HG03060 (cell line): ENCODE measurements at regions not wholly inside any gene's neighbourhood (a gene's known extent, or its start where the extent isn't known, plus 50 kb on each side); places are given as distances from the start of the nearest gene placed in this dataset.
"Not testable (repeated sequence)": the region's sequence is repeated elsewhere in the genome, so short reads cannot be mapped to it uniquely, and the experiment has no call there.

Source experiments
- ATAC-seq: cut with Tn5 transposase; IDR thresholded peaks from one replicate; pipeline ENCODE4 v1.9.1; 2021; ENCODE audit warnings: low read depth, moderate number of reproducible peaks; ENCODE audit not compliant: unreplicated experiment

DNA sequence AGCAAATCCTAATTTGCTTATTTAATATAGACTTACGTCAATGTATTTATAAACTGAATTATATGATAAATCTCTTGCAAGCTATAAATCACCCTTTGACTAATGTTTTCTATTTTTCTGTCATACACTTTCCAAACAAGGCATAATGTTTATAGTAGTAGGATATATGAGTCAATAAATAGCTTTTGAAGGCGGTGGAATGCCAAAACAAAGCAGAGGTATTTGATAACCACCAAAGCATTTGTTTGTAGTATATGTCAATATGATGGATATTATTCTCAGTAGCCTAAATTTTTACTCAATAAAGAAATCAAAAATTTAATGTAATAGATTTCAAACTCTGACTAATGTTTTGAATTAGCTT lies 1354.6 kb downstream of the HACE1 start:
- no peak for ATAC-seq

- no peak for ATAC-seq
Measured at GRCh38 chr6:103504501-103505154, 1355.1 kb downstream of the HACE1 start.

DNA sequence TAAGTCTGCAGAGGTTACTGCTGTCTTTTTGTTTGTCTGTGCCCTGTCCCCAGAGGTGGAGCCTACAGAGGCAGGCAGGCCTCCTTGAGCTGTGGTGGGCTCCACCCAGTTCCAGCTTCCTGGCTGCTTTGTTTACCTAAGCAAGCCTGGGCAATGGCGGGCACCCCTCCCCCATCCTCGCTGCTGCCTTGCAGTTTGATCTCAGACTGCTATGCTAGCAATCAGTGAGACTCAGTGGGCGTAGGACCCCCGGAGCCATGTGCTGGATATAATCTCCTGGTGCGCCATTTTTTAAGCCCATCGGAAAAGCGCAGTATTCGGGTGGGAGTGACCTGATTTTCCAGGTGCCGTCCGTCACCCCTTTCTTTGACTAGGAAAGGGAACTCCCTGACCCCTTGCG lies 1363.1 kb downstream of the HACE1 start:
- ATAC-seq, result not testable (repeated sequence)

GRCh38 chr6:103456652-103457051 lies 1403.1 kb downstream of the HACE1 start:
- no peak for ATAC-seq

- ATAC-seq, result no peak
Measured at GRCh38 chr6:103455275-103455674, 1404.4 kb downstream of the HACE1 start.

DNA sequence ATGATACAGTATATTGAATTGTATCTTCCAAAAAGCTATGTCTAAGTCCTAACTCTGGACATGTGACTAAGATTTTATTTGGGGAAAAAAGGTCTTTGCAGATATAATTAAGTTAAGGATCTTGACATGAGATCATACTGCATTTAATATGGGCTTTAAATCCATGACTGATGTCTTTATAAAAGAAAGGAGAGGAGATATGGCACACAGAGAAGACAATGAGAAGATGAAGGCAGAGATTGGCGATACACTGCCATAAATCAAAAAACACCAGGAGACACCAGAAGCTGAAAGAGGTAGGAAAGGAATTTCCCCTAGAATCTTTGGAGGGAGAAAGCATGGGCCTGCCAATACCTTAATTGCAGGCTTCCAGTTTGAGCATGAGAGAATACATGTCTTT lies 1450.2 kb downstream of the HACE1 start:
- ATAC-seq, result no peak

- ATAC-seq, result no peak
Measured at GRCh38 chr6:103405321-103405720, 1454.4 kb downstream of the HACE1 start.

- ATAC-seq, result no peak
Measured at GRCh38 chr6:103404799-103405198, 1454.9 kb downstream of the HACE1 start.

GRCh38 chr6:103396768-103397167 lies 1463.0 kb downstream of the HACE1 start:
- ATAC-seq, result no peak

- ATAC-seq, result no peak
Measured at GRCh38 chr6:103379272-103379671, 1480.4 kb downstream of the HACE1 start.

DNA sequence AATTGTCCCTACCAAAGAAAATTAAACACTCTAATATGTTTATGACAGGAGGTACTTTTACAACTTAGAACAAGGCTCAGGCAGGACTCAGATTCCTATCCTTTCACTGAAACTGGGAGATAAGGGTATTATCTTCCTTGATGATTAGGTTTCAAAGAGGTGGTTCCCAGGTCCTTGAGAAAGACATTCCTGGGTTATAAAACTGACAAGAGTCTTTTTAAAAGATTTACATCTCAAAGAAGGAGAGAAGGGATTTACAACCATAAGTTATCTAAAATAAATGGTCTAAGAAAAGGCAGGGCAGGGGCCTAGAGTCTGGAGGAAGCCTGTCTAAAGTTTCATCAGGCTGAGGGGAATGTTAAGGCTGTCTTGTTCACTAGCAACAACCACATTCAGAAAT lies 1492.5 kb downstream of the HACE1 start:
- no peak for ATAC-seq

DNA sequence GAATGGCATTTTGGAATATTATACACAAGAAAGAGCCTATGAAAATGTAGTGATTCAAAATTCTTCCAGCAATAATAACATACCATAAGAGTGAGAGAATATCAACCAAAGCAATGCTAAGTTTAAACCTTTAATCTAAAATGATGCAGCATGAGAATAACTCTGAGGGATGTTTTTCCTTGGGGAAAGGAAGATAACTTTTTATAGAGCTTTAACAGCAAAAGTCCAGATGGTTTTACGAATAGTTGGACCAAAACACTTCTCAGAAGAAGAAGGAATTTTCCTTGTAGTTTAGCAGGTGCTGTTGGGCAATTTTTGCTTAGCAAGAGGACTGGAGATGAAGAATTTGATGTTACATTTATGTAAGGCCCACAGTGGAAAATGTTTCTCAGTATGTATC lies 1503.2 kb downstream of the HACE1 start:
- no peak for ATAC-seq

- ATAC-seq, result no peak
Measured at GRCh38 chr6:103344554-103345163, 1515.1 kb downstream of the HACE1 start.

DNA sequence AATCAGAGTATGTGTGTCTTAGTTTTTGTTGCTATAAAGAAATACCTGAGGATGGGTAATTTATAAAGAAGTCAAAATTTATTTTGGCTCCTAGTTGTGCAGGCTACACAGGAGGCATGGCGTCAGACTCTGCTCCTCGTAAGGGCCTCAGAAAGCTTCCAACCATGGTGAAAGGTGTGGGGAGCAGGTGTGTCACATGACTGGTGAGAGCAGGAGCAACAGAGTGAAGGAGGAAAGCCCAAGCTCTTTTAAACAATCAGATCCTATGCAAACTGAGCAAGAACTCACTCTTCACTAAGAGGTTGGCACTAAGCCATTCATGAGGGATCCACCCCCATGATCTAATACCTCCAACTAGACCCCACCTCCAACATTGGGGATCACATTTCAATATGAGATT lies 1524.3 kb downstream of the HACE1 start:
- ATAC-seq, result no peak

DNA sequence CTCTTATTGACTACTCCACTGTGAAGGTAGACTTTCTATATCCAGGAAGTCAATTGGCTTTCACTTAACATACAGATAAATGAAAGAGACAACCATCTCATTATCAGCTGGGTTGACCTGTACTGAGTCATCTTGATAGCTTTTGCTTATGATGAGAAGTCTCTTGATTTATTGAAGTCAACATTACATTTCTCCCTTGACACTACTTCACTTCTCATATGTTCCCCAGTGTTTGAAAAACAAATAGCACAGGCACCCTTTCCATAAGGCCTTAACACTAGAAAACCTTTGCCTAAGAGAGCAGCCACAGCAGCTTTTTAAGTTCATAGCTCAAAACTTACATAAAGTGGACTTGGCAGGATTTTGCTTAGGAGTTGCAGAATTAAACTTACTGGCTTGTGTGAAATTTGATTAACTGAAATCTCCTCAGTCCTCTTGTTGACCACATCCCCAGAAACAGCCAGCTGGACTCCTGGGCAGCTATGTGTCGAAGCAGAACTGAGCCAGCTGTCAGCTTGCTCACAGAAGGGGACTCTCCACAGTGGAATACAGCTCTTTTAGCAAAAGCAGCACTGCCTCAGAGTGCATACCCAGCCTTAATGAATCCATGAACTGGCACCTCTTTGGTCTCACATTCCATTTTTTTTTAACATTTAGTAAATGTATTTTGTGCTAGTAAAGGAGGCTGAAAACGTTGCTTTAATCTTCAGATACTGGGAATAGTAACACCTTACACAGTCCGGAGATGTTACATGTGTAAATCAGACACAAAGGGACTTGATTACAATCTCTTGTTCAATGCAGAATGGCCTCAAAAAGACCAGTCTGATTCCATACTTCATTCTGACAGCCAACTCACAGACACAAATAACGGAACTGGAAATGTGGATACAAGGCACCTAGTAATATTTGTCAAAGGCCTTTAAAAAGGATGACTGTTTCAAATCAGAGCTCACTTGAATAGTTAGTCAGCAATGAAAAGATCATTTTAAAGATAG lies 1532.7 kb downstream of the HACE1 start:
- no peak for ATAC-seq

DNA sequence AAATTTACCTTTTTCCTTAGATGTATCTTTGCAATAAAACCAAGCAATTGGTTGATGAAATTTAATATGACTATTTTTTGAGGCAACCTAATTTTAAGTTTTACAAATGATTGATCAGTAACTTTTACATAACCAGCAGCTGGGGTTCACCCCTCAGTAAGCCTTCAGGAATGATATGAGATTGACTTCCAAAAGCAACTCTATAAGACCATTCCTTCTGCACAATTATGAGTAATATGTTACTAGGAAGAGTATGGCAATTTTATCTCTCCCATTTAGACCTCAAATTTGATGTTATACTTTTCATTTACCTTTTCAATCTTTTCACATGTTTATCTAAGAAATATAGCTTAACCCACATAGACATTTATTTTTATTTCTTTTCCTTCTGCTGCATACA lies 1546.3 kb downstream of the HACE1 start:
- ATAC-seq, result no peak

DNA sequence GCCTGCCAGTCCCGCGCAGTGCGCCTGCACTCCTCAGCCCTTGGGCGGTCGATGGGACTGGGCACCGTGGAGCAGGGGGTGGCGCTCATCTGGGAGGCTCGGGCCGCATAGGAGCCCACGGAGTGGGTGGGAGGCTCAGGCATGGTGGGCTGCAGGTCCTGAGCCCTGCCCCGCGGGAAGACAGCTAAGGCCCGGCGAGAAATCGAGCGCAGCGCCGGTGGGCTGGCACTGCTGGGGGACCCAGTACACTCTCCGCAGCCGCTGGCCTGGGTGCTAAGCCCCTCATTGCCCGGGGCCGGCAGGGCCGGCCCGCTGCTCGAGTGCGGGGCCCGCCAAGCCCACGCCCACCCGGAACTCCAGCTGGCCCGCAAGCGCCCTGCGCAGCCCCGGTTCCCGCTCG lies 1565.3 kb downstream of the HACE1 start:
- not testable (repeated sequence) for ATAC-seq

DNA sequence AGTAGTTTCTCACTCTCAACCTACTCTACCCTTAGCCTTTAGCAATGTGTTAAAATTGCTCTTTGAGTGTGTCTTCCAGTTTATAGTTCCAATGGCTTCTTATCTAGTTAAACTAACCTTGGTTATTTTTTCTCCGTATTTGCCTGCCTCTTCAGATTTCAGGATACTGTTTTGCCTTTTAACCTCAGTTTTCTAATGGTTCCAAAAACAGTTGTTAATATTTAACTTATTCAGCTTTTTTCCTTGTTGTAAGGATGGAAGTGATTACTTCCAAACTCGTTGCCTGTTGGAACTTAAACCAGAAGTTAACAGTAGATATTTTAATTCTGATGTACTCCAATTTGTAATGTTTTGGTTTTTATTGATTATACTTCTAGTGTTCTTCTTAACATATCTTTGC lies 1574.9 kb downstream of the HACE1 start:
- no peak for ATAC-seq

- no peak for ATAC-seq
Measured at GRCh38 chr6:103280417-103280816, 1579.3 kb downstream of the HACE1 start.

GRCh38 chr6:103277936-103278335 lies 1581.8 kb downstream of the HACE1 start:
- no peak for ATAC-seq

- no peak for ATAC-seq
Measured at GRCh38 chr6:103273048-103273447, 1586.7 kb downstream of the HACE1 start.
